WTC11 (cell line): ENCODE measurements at regions not wholly inside any gene's neighbourhood (a gene's known extent, or its start where the extent isn't known, plus 50 kb on each side); places are given as distances from the start of the nearest gene placed in this dataset.

ENCODE experiments used
- ATAC-seq: fragments of 200-7000 bp; cut with Tn5 transposase; 2 replicates; pipeline ENCODE4 v1.10.0; 2021; ENCODE audit warnings: mild to moderate bottlenecking, moderate library complexity
- CTCF ChIA-PET: fragments of 300-600 bp; sonication (Branson Sonifier 250); formaldehyde crosslinking; loops from one replicate; lab custom pipeline; 2021; ENCODE audit warnings: antibody characterized with exemption; lab: Charles Lee
- POLR2A ChIA-PET: fragments of 350-600 bp; sonication (Branson Sonifier 250); formaldehyde crosslinking; loops from one replicate; lab custom pipeline; 2021; ENCODE audit warnings: antibody characterized with exemption; lab: Charles Lee
- DNase-seq: peaks from one replicate; pipeline ENCODE4 v3.0.0; 2021; ENCODE audit warnings: low spot score
- H3K27ac Mint-ChIP-seq: 2 replicates; pipeline ENCODE4 v1.8.0; 2021; ENCODE audit warnings: mixed read lengths
- H3K27me3 Mint-ChIP-seq: 2 replicates; pipeline ENCODE4 v1.8.0; 2021; ENCODE audit warnings: low read depth, mild to moderate bottlenecking, moderate library complexity, mixed read lengths
- H3K36me3 Mint-ChIP-seq: 2 replicates; pipeline ENCODE4 v1.8.0; 2021; ENCODE audit warnings: mixed read lengths
- H3K4me1 Mint-ChIP-seq: 2 replicates; pipeline ENCODE4 v1.8.0; 2022; ENCODE audit warnings: mixed read lengths
- H3K4me3 Mint-ChIP-seq: 2 replicates; pipeline ENCODE4 v1.8.0; 2021; ENCODE audit warnings: mild to moderate bottlenecking, moderate library complexity, mixed read lengths
- H3K9me3 Mint-ChIP-seq: 2 replicates; pipeline ENCODE4 v1.8.0; 2021; ENCODE audit warnings: mixed read lengths
- EMX1 ChIP-seq: fragments of 250-450 bp; sonication (Bioruptor Pico); IDR thresholded peaks from 2 replicates; pipeline ENCODE4 v1.8.0; 2021; ENCODE audit warnings: mild to moderate bottlenecking
- GABPB1 ChIP-seq: sonication (generic); formaldehyde crosslinking; IDR thresholded peaks from 2 replicates; pipeline ENCODE4 v1.8.1; 2023; ENCODE audit warnings: mild to moderate bottlenecking, missing genetic modification reagents
- HMGXB4 ChIP-seq: sonication (generic); formaldehyde crosslinking; IDR thresholded peaks from 2 replicates; pipeline ENCODE4 v1.8.1; 2023; ENCODE audit warnings: mild to moderate bottlenecking, moderate library complexity, missing genetic modification reagents
- IRF2 ChIP-seq: sonication (generic); formaldehyde crosslinking; IDR thresholded peaks from 2 replicates; pipeline ENCODE4 v1.8.0; 2022; ENCODE audit warnings: low read depth, missing genetic modification reagents, borderline replicate concordance
- JAZF1 ChIP-seq: fragments of 250-450 bp; sonication (Bioruptor Pico); IDR thresholded peaks from 2 replicates; pipeline ENCODE4 v1.9.0; 2021; ENCODE audit warnings: moderate library complexity, mild to moderate bottlenecking, inconsistent platforms
- JUN ChIP-seq: sonication (generic); formaldehyde crosslinking; IDR thresholded peaks from 2 replicates; pipeline ENCODE4 v1.8.0; 2023; ENCODE audit warnings: mild to moderate bottlenecking, missing genetic modification reagents
- KAT7 ChIP-seq: sonication (generic); formaldehyde crosslinking; IDR thresholded peaks from 2 replicates; pipeline ENCODE4 v1.8.1; 2023; ENCODE audit warnings: missing genetic modification reagents, mild to moderate bottlenecking, borderline replicate concordance
- MAX ChIP-seq: sonication (generic); formaldehyde crosslinking; IDR thresholded peaks from 2 replicates; pipeline ENCODE4 v1.8.0; 2022; ENCODE audit warnings: mild to moderate bottlenecking, missing genetic modification reagents
- SMAD4 ChIP-seq: sonication (generic); formaldehyde crosslinking; IDR thresholded peaks from 2 replicates; pipeline ENCODE4 v1.8.0; 2022; ENCODE audit warnings: mild to moderate bottlenecking, missing genetic modification reagents
- USF1 ChIP-seq: sonication (generic); formaldehyde crosslinking; IDR thresholded peaks from 2 replicates; pipeline ENCODE4 v1.8.0; 2022; ENCODE audit warnings: mild to moderate bottlenecking, missing genetic modification reagents
- ZBTB43 ChIP-seq: sonication (generic); formaldehyde crosslinking; IDR thresholded peaks from 2 replicates; pipeline ENCODE4 v1.8.1; 2023; ENCODE audit warnings: mild to moderate bottlenecking, missing genetic modification reagents
- ZNF219 ChIP-seq: sonication (generic); formaldehyde crosslinking; IDR thresholded peaks from 2 replicates; pipeline ENCODE4 v1.8.0; 2023; ENCODE audit warnings: missing genetic modification reagents, mild to moderate bottlenecking, borderline replicate concordance
- ZNF317 ChIP-seq: sonication (generic); formaldehyde crosslinking; IDR thresholded peaks from 2 replicates; pipeline ENCODE4 v1.8.1; 2023; ENCODE audit warnings: low read depth, mild to moderate bottlenecking, moderate library complexity, missing genetic modification reagents, borderline replicate concordance
- ZNF396 ChIP-seq: fragments of 250-450 bp; sonication (Bioruptor Pico); IDR thresholded peaks from 2 replicates; pipeline ENCODE4 v1.8.0; 2021; ENCODE audit warnings: mild to moderate bottlenecking, moderate library complexity, borderline replicate concordance
- ZNF512 ChIP-seq: sonication (generic); formaldehyde crosslinking; IDR thresholded peaks from 2 replicates; pipeline ENCODE4 v1.8.1; 2022; ENCODE audit warnings: missing genetic modification reagents, borderline replicate concordance
- TF ChIP-seq, protein P1 (sequence below): fragments of 250-450 bp; sonication (Bioruptor Pico); IDR thresholded peaks from 2 replicates; pipeline ENCODE4 v2.1.2; 2022; ENCODE audit warnings: mild to moderate bottlenecking, moderate library complexity
- TF ChIP-seq, protein P2 (sequence below): sonication (generic); formaldehyde crosslinking; IDR thresholded peaks from 2 replicates; pipeline ENCODE4 v1.8.1; 2022; ENCODE audit warnings: mild to moderate bottlenecking, moderate library complexity, missing genetic modification reagents
- TF ChIP-seq, protein P3 (sequence below): sonication (generic); formaldehyde crosslinking; IDR thresholded peaks from 2 replicates; pipeline ENCODE4 v1.8.0; 2022; ENCODE audit warnings: mild to moderate bottlenecking, missing genetic modification reagents
- TF ChIP-seq, protein P4 (sequence below): fragments of 250-450 bp; sonication (Bioruptor Pico); IDR thresholded peaks from 2 replicates; pipeline ENCODE4 v1.9.0; 2021; ENCODE audit warnings: mild to moderate bottlenecking, borderline replicate concordance
- TF ChIP-seq, protein P5 (sequence below): fragments of 250-450 bp; sonication (Bioruptor Pico); IDR thresholded peaks from 2 replicates; pipeline ENCODE4 v1.9.0; 2021; ENCODE audit warnings: moderate library complexity, mild to moderate bottlenecking, inconsistent platforms, borderline replicate concordance

GRCh38 chr10:29749150-29749549 is 114.4 kb upstream of the SVIL start:
- Mint-ChIP-seq H3K4me3 (no peak overlapping the region), H3K27ac (no peak overlapping the region), H3K36me3 (no peaks in the 10 kb centered on the region), H3K4me1 (peaks cover 7% of the 10 kb centered on the region), H3K27me3 (no peaks in the 10 kb centered on the region), H3K9me3 (no peaks in the 10 kb centered on the region)
- ATAC-seq (no peak), DNase-seq (no peak)
- ChIA-PET CTCF (no interaction called here), POLR2A (no interaction called here)
- TF ChIP-seq SMAD4 (CRISPR knock-in tag) (no peak), ZNF219 (CRISPR knock-in tag) (no peak), ZNF512 (no peak), EMX1 (CRISPR knock-in tag) (no peak), JAZF1 (CRISPR knock-in tag) (no peak)
- TF ChIP-seq, protein P1, sequence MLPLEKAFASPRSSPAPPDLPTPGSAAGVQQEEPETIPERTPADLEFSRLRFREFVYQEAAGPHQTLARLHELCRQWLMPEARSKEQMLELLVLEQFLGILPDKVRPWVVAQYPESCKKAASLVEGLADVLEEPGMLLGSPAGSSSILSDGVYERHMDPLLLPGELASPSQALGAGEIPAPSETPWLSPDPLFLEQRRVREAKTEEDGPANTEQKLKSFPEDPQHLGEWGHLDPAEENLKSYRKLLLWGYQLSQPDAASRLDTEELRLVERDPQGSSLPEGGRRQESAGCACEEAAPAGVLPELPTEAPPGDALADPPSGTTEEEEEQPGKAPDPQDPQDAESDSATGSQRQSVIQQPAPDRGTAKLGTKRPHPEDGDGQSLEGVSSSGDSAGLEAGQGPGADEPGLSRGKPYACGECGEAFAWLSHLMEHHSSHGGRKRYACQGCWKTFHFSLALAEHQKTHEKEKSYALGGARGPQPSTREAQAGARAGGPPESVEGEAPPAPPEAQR (CRISPR knock-in tag), result no peak

GRCh38 chr10:29748109-29748650 is 113.4 kb upstream of the SVIL start:
- CTCF ChIA-PET, result no interaction called here
- H3K4me3 Mint-ChIP-seq, result no peak overlapping the region
- no peaks in the 10 kb centered on the region; the same call in 1 of the 2 replicates for H3K4me1 Mint-ChIP-seq
- H3K27me3 Mint-ChIP-seq, result no peaks in the 10 kb centered on the region
- ATAC-seq (no peak), DNase-seq (no peak)
- no peak overlapping the region for H3K27ac Mint-ChIP-seq
- H3K9me3 Mint-ChIP-seq, result no peaks in the 10 kb centered on the region
- POLR2A ChIA-PET, result no interaction called here
- H3K36me3 Mint-ChIP-seq, result no peaks in the 10 kb centered on the region
- TF ChIP-seq, protein P2, sequence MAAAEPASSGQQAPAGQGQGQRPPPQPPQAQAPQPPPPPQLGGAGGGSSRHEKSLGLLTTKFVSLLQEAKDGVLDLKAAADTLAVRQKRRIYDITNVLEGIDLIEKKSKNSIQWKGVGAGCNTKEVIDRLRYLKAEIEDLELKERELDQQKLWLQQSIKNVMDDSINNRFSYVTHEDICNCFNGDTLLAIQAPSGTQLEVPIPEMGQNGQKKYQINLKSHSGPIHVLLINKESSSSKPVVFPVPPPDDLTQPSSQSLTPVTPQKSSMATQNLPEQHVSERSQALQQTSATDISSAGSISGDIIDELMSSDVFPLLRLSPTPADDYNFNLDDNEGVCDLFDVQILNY (CRISPR knock-in tag), result no peak
- TF ChIP-seq GABPB1 (no peak), JUN (CRISPR knock-in tag) (no peak), HMGXB4 (CRISPR knock-in tag) (no peak), MAX (CRISPR knock-in tag) (no peak), ZNF317 (CRISPR knock-in tag) (no peak), KAT7 (CRISPR knock-in tag) (no peak), USF1 (CRISPR knock-in tag) (no peak), ZNF396 (CRISPR knock-in tag) (no peak), ZBTB43 (CRISPR knock-in tag) (no peak), IRF2 (CRISPR knock-in tag) (no peak), EMX1 (CRISPR knock-in tag) (no peak)
- TF ChIP-seq, protein P3, sequence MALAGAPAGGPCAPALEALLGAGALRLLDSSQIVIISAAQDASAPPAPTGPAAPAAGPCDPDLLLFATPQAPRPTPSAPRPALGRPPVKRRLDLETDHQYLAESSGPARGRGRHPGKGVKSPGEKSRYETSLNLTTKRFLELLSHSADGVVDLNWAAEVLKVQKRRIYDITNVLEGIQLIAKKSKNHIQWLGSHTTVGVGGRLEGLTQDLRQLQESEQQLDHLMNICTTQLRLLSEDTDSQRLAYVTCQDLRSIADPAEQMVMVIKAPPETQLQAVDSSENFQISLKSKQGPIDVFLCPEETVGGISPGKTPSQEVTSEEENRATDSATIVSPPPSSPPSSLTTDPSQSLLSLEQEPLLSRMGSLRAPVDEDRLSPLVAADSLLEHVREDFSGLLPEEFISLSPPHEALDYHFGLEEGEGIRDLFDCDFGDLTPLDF, result no peak
- TF ChIP-seq, protein P4, sequence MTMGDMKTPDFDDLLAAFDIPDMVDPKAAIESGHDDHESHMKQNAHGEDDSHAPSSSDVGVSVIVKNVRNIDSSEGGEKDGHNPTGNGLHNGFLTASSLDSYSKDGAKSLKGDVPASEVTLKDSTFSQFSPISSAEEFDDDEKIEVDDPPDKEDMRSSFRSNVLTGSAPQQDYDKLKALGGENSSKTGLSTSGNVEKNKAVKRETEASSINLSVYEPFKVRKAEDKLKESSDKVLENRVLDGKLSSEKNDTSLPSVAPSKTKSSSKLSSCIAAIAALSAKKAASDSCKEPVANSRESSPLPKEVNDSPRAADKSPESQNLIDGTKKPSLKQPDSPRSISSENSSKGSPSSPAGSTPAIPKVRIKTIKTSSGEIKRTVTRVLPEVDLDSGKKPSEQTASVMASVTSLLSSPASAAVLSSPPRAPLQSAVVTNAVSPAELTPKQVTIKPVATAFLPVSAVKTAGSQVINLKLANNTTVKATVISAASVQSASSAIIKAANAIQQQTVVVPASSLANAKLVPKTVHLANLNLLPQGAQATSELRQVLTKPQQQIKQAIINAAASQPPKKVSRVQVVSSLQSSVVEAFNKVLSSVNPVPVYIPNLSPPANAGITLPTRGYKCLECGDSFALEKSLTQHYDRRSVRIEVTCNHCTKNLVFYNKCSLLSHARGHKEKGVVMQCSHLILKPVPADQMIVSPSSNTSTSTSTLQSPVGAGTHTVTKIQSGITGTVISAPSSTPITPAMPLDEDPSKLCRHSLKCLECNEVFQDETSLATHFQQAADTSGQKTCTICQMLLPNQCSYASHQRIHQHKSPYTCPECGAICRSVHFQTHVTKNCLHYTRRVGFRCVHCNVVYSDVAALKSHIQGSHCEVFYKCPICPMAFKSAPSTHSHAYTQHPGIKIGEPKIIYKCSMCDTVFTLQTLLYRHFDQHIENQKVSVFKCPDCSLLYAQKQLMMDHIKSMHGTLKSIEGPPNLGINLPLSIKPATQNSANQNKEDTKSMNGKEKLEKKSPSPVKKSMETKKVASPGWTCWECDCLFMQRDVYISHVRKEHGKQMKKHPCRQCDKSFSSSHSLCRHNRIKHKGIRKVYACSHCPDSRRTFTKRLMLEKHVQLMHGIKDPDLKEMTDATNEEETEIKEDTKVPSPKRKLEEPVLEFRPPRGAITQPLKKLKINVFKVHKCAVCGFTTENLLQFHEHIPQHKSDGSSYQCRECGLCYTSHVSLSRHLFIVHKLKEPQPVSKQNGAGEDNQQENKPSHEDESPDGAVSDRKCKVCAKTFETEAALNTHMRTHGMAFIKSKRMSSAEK (CRISPR knock-in tag), result no peak
- TF ChIP-seq, protein P5, sequence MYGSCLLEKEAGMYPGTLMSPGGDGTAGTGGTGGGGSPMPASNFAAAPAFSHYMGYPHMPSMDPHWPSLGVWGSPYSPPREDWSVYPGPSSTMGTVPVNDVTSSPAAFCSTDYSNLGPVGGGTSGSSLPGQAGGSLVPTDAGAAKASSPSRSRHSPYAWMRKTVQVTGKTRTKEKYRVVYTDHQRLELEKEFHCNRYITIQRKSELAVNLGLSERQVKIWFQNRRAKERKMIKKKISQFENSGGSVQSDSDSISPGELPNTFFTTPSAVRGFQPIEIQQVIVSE, result no peak
